NCI-H345 treated with DMSO at 0.1 percent for 48 hours (cell line): ENCODE measurements at regions not wholly inside any gene's neighbourhood (a gene's known extent, or its start where the extent isn't known, plus 50 kb on each side); places are given as distances from the start of the nearest gene placed in this dataset.

Experiments
- DNase-seq: peaks from one replicate; lab custom pipeline; 2025; ENCODE audit not compliant: unreplicated experiment; lab: John Stamatoyannopoulos, UW

DNA sequence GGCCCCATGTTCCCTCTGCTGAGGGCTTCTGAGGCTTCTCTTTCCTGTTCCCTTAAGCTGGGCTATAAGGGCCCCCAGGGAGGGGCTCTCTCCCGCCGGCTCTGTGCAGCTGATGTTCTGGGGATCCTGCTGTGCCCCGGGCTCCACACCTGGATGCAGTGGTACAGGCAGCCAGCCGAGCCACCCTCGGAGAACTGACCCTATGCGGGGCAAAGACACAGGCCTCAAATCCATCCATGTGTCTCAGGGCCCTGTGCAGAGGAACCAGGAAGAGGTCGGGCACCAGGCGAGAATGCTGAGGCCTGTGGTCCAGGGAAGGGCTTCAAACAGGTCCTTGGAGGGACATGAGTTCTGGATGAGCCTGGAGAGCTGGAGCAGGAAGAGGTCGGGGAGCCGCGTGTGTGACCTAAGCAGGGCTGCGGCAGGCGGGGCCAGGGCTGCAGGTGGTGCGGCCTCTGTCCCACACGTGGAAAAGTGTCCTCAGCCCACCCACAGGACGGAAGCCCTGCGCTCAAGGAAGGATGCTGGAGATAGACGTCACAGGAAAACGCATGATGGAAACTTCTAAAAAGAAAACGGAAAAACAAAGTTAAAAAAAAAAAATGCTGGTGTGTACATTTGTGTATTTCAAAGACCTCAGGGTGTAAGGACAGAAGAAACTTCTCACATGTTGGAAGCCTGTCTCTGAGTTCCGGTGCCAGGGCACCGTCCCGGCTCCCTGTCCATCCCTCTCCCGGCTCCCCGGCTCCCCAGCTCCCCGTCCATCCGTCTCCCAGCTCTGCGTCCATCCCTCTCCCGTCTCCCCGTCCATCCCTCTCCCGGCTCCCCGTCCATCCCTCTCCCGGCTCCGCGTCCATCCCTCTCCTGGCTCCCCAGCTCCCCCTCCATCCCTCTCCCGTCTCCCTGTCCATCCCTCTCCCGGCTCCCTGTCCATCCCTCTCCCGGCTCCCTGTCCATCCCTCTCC lies 1149.2 kb downstream of the BRD1 start:
- no peak for DNase-seq

- DNase-seq: no peak
Measured at GRCh38 chr22:48677621-48678020, 1150.1 kb downstream of the BRD1 start.

GRCh38 chr22:48677168-48677520 lies 1150.5 kb downstream of the BRD1 start:
- DNase-seq: no peak

- no peak for DNase-seq
Measured at GRCh38 chr22:48676266-48677167, 1151.2 kb downstream of the BRD1 start.

DNA sequence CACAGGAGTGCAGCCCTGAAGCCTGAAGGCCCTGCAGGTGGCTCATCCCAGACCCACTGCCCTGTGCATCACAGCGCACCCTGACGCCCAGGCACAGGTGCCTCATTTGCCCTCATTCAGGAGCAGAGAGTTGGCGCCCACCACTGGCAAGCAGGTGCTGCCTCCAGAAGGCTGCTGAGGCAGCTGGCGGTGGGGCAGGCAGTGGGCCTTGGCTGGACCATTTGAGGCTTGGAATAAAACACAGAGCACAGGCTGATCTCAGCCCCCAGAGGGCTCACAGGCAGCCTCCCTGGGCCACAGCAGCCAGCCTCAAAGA lies 1151.9 kb downstream of the BRD1 start:
- DNase-seq: no peak

- DNase-seq: no peak
Measured at GRCh38 chr22:48675141-48675829, 1152.4 kb downstream of the BRD1 start.

GRCh38 chr22:48673806-48674500 lies 1153.7 kb downstream of the BRD1 start:
- no peak for DNase-seq

GRCh38 chr22:48672387-48672786 lies 1155.3 kb downstream of the BRD1 start:
- DNase-seq: no peak

GRCh38 chr22:48670731-48671130 lies 1156.9 kb downstream of the BRD1 start:
- DNase-seq: no peak

DNA sequence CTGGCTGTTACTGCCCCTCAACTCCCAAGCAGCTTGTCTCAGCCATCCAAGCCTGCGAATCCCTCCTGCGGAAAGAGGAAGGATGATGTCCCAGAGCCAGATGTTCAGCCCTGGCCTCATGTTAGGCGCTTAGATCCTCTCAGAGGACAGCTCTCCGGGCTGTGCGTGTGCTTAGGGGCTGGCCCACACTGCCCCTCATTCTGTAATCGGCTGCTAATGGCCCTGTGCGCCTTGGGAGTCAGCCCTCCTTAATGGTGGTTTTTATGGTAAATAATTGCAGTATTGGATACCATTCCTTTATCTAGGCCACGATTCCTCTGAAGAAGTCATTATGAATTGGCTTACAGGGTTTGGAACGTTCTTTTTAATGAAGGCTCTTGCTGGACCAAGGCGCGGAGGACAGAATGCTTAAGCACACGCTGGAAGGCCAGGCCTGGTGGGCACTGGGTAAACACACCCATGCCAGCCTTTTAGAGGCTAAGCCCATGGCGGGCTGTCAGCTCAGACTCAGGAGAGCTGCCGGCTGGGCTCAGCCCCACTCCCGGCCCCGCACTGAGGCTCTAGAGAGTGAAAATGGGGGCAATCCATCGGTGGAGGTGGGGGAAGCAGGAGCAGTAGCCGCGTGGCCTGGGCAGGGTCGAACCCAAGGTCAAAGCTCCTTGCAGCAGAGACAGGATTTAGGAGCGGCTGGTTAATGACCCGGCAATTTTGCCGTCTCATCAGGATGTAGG lies 1157.5 kb downstream of the BRD1 start:
- no peak for DNase-seq

DNA sequence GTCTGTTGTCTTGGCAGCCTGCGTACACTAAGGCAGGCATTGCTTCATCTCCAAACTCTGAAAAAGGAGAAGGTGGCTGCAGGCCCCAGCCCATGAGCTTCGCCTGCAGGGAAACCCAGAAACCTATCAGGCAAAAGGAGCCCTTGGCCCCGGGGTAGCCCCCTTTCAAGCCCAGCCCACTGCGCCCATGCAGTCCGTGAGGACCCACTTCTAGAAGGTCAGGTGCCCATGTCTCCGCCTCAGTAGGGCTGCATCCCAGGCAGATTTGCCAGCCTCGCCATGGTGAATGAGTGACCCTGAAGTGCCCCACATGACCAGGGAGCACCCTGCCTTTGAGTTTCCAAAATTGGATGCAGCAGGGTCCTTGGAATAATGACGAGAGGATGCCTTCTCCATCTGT lies 1158.4 kb downstream of the BRD1 start:
- no peak for DNase-seq

DNA sequence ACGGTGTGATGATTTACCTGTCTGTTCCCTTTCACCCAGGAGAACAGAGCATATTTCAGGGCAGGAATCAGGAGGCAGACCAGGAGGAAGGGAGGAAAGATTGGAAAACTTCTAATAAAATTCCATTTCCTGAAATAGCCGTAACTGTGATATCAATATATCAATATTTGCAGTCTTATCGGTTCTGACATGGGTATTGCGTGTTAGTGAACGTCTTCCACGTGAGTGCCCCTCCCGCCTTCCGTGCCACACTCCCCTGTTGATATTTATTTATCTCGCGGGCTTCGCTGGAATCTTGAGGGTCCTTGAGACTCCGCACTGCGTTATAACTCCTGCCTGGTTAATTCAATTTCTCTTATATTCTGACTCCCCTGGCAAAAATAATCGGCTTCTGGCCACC lies 1160.4 kb downstream of the BRD1 start:
- no peak for DNase-seq

DNA sequence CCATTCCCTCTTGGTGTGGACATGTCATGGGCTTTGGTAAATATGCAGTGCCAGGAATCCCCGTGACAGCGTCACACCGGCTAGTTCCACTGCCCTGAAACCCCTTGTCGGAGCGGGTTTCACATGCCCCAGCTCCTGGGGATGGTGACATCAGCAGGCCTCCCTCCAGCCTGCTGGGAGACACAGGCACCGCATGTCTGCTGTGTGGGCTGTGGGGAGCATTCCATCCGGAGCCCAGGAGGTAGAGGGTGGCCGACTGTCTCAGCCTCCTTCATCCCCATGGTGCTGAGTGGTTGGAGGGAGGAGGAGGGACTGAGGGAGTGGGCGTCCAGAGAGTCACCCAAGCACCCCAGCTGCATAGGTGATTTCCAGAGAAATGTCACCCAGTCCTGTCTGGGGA lies 1161.1 kb downstream of the BRD1 start:
- no peak for DNase-seq

GRCh38 chr22:48665311-48665995 lies 1162.2 kb downstream of the BRD1 start:
- DNase-seq: no peak

GRCh38 chr22:48664586-48664985 lies 1163.1 kb downstream of the BRD1 start:
- no peak for DNase-seq

- DNase-seq: no peak
Measured at GRCh38 chr22:48663297-48663696, 1164.4 kb downstream of the BRD1 start.

DNA sequence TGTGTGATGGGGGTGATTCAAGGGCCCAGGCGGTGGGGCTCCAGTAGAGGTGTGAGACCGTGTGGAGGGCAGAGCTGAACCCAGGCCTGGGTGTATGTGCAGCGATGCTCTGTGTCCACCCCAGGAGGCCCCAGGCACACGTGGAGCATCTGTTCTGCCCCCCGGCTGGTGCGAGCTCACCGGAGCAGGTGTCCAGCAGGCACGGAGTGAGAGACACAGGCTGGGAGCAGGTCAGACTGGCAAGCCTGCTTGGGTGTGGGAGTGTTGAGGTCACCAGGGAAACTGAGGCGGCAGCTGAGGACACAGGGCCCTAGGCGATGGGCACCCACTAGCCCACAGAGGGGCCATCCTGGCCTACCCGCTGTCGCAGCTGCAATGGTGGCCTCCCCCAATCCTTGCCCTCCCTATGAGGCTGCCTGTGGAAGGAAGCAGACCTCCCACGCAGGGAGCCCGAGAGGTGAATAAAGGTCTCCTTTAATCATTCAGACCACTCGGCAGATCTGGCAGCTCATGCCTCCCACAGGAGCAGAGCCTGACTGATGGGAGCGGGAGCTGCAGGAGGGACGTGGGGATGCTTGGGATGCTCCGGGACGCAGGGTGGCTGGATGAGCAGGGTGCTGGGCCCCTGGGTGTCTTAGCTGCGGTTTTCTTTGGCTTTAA lies 1165.1 kb downstream of the BRD1 start:
- DNase-seq: no peak

GRCh38 chr22:48661984-48662383 lies 1165.7 kb downstream of the BRD1 start:
- DNase-seq: no peak
